MM.1S (cell line): ENCODE measurements at regions not wholly inside any gene's neighbourhood (a gene's known extent, or its start where the extent isn't known, plus 50 kb on each side); places are given as distances from the start of the nearest gene placed in this dataset.

Experiments used
- EZH2 ChIP-seq: fragments of 300-600 bp; sonication (generic); optimal IDR thresholded peaks from 2 replicates; pipeline ENCODE3; 2017; ENCODE audit warnings: low read depth, mild to moderate bottlenecking, antibody characterized with exemption, low read length, mixed read lengths
- EZH2phosphoT487 ChIP-seq: fragments of 300-600 bp; sonication (generic); IDR thresholded peaks from 2 replicates; pipeline ENCODE4 v1.6.1; 2018; ENCODE audit warnings: antibody characterized with exemption, low read length

- no peak for TF ChIP-seq EZH2
- TF ChIP-seq EZH2phosphoT487: no peak
Observed at GRCh38 chr6:25157183-25157582, 122.0 kb upstream of the CARMIL1 start.
